Right atrium auricular region (tissue), 2 donors: ENCODE measurements at regions not wholly inside any gene's neighbourhood (a gene's known extent, or its start where the extent isn't known, plus 50 kb on each side); places are given as distances from the start of the nearest gene placed in this dataset.

Experiments
- DNase-seq: peaks from one replicate; pipeline ENCODE4 v3.0.0-alpha.2; 2019; ENCODE audit warnings: low spot score
- H3K27ac ChIP-seq, 2 donors: fragments of 200-600 bp; sonication (generic); 1 replicate in 1 of 2; 2 replicates in 1 of 2; pipeline ENCODE4 v1.5.1; 2016 to 2019
- H3K27me3 ChIP-seq, 2 donors: fragments of 200-600 bp; sonication (generic); one replicate each; pipeline versions ENCODE4 v1.5.1 to v1.6.0; 2017 to 2019
- H3K36me3 ChIP-seq: fragments of 200-600 bp; sonication (generic); one replicate; pipeline ENCODE4 v1.5.1; 2016
- H3K4me1 ChIP-seq, 2 donors: fragments of 200-600 bp; sonication (generic); one replicate each; pipeline versions ENCODE4 v1.5.1 to v1.6.0; 2017 to 2019
- H3K4me3 ChIP-seq, 2 donors: fragments of 200-600 bp; sonication (generic); 1 replicate in 1 of 2; 2 replicates in 1 of 2; pipeline ENCODE4 v1.5.1; 2017 to 2019; ENCODE audit warnings: mild to moderate bottlenecking in 1 of 2, moderate library complexity in 1 of 2
- H3K9me3 ChIP-seq, 2 donors: fragments of 200-600 bp; sonication (generic); one replicate each; pipeline ENCODE4 v1.5.1; 2019
- TF ChIP-seq, protein P1 (sequence below), 2 donors: fragments of 200-600 bp; sonication (generic); IDR thresholded peaks; one replicate each; pipeline ENCODE4 v1.5.1; 2019; ENCODE audit warnings: antibody characterized with exemption in 2 of 2

DNA sequence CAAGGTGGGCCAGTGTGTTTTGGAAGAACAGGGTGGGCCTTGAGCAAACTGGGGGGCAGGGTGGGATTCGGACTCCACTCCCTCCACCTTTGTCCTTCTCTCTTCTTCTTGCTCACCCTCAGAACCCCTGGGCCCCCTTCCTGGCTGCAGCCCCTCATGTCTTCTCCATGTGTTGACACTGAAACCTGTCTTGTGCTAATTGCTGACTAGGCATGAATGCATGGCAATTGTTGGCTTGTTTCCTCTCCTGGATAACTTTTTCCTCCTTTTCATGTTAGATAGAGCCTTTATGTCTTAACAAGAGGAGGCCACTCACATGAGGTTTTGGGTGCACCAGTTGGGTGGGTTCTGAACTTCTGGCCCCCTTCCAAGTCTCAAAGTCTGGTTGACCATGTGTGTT is 181.6 kb upstream of the MKI67 start:
- peak; percentile 32 for DNase-seq
- TF ChIP-seq, protein P1, sequence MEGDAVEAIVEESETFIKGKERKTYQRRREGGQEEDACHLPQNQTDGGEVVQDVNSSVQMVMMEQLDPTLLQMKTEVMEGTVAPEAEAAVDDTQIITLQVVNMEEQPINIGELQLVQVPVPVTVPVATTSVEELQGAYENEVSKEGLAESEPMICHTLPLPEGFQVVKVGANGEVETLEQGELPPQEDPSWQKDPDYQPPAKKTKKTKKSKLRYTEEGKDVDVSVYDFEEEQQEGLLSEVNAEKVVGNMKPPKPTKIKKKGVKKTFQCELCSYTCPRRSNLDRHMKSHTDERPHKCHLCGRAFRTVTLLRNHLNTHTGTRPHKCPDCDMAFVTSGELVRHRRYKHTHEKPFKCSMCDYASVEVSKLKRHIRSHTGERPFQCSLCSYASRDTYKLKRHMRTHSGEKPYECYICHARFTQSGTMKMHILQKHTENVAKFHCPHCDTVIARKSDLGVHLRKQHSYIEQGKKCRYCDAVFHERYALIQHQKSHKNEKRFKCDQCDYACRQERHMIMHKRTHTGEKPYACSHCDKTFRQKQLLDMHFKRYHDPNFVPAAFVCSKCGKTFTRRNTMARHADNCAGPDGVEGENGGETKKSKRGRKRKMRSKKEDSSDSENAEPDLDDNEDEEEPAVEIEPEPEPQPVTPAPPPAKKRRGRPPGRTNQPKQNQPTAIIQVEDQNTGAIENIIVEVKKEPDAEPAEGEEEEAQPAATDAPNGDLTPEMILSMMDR (IDR thresholded peaks at IDR 0.05): no peak
- H3K4me3 ChIP-seq: no peak overlapping the region
- H3K27ac ChIP-seq: no peak overlapping the region
- H3K9me3 ChIP-seq: no peaks in the 10 kb centered on the region
- H3K4me1 ChIP-seq: no peaks in the 10 kb centered on the region
- H3K36me3 ChIP-seq: no peaks in the 10 kb centered on the region
- H3K27me3 ChIP-seq: no peaks in the 10 kb centered on the region

- Histone ChIP-seq H3K4me1 (no peaks in the 10 kb centered on the region), H3K27ac (no peak overlapping the region), H3K9me3 (no peaks in the 10 kb centered on the region), H3K4me3 (no peak overlapping the region), H3K36me3 (no peaks in the 10 kb centered on the region), H3K27me3 (no peaks in the 10 kb centered on the region)
- TF ChIP-seq, protein P1 (IDR thresholded peaks at IDR 0.05): no peak
- DNase-seq: no peak
These were observed 184.9 kb upstream of the MKI67 start for GRCh38 chr10:128310971-128311658.

DNA sequence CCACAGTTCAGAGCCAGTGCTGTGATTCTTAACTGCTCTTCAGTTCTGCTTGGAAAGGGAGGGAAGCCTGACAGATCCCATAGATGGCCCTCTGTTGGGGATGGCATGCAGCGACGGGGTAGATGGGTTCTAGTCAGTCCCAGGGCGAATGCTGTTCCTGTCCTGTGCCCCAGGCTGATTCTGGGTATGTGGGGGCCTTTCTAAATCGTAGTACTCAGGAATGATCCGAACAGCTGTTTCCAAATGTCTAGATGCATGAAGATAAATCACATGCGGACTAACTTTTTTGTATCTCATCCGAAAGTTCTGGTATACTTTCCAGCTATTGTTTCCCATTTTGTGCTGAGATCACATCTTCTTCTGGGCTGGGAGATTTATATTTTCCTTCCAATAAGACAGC is 186.0 kb upstream of the MKI67 start:
- Histone ChIP-seq H3K4me3 (no peak overlapping the region), H3K9me3 (no peaks in the 10 kb centered on the region), H3K36me3 (no peaks in the 10 kb centered on the region), H3K27ac (no peak overlapping the region), H3K4me1 (no peaks in the 10 kb centered on the region), H3K27me3 (no peaks in the 10 kb centered on the region)
- TF ChIP-seq, protein P1 (IDR thresholded peaks at IDR 0.05): no peak
- DNase-seq: no peak

DNA sequence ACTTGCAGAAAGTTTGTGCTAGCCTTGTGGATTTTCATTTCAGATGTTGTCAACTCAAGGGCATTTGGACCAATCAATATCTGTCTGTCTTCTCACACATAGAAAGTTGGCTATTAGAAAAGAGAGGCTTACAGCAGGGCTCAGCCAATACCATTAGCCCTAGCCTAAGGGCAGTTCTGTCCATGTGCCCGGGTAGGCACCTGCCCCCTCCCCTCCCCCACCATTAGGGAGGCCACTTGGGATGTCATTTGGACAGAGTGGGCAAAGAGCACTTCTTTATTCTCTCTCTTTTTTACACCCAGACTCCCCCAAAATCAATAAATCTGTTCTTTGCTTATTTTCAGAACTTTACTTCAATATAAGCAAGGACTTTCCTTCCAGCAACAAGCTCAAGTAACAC is 188.5 kb upstream of the MKI67 start:
- Histone ChIP-seq H3K4me1 (no peaks in the 10 kb centered on the region), H3K36me3 (no peaks in the 10 kb centered on the region), H3K9me3 (no peaks in the 10 kb centered on the region), H3K4me3 (no peak overlapping the region), H3K27me3 (no peaks in the 10 kb centered on the region), H3K27ac (no peak overlapping the region)
- no peak for DNase-seq
- TF ChIP-seq, protein P1 (IDR thresholded peaks at IDR 0.05): no peak

GRCh38 chr10:128316121-128316726 is 190.0 kb upstream of the MKI67 start:
- H3K36me3 ChIP-seq: no peaks in the 10 kb centered on the region
- TF ChIP-seq, protein P1 (IDR thresholded peaks at IDR 0.05): no peak
- H3K27ac ChIP-seq: no peak overlapping the region
- no peaks in the 10 kb centered on the region for H3K27me3 ChIP-seq
- H3K4me3 ChIP-seq: no peak overlapping the region
- DNase-seq: no peak
- no peaks in the 10 kb centered on the region for H3K9me3 ChIP-seq
- no peaks in the 10 kb centered on the region for H3K4me1 ChIP-seq

DNA sequence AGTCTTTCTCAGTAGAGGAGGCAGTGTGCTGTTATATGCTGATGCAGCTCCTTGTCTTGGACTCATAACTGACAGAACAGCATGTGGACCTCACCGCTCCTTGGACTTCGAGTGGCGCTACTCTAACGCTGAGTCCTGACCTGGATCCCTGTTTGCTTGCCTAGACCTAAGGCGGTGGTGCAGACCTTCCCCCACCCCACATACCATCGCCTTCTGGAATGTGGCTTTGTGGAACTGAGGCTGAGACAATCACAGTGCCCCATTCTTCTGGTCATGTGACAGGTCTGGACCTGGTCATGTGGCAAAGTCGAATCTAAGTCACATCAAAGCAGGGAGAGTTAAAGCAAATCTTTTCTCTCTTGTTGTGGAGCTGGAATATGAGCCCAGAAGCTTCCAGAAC is 190.7 kb upstream of the MKI67 start:
- H3K27ac ChIP-seq: no peak overlapping the region
- H3K4me1 ChIP-seq: no peaks in the 10 kb centered on the region
- no peaks in the 10 kb centered on the region for H3K36me3 ChIP-seq
- DNase-seq: peak; percentile 1
- TF ChIP-seq, protein P1 (IDR thresholded peaks at IDR 0.05): no peak
- H3K27me3 ChIP-seq: no peaks in the 10 kb centered on the region
- no peaks in the 10 kb centered on the region for H3K9me3 ChIP-seq
- no peak overlapping the region for H3K4me3 ChIP-seq
